ENCODE measurements at regions not wholly inside any gene's neighbourhood (a gene's known extent, or its start where the extent isn't known, plus 50 kb on each side); places are given as distances from the start of the nearest gene placed in this dataset.

GRCh38 chr11:28826807-28827206 is 718.6 kb downstream of the METTL15 start:
- Mint-ChIP-seq H3K4me3 (no peak overlapping the region), H3K36me3 (ENCODE audit: low read depth) (no peaks in the 10 kb centered on the region), H3K27ac (no peak overlapping the region), H3K27me3 (no peaks in the 10 kb centered on the region), H3K9me3 (peaks cover 14% of the 10 kb centered on the region), H3K4me1 (ENCODE audit: low read depth) (no peaks in the 10 kb centered on the region)
- TF ChIP-seq CTCF (IDR thresholded peaks at IDR 0.05) = no peak
- Histone ChIP-seq H3K4me3 (ENCODE audit: low read length) (no peak overlapping the region), H3K9me3 (ENCODE audit: control insufficient read depth in 1 of 2, insufficient read depth in 1 of 2, low read length in 2 of 2) (no peaks in the 10 kb centered on the region), H3K27ac (ENCODE audit: low read depth in 1 of 2, low read length in 2 of 2) (no peak overlapping the region), H3K27me3 (ENCODE audit: control insufficient read depth in 1 of 2, insufficient read depth in 2 of 2, low read length in 2 of 2) (no peaks in the 10 kb centered on the region), H3K4me1 (ENCODE audit: insufficient read depth, low read length) (no peaks in the 10 kb centered on the region), H3K36me3 (ENCODE audit: insufficient read depth, low read length) (no peaks in the 10 kb centered on the region)
- POLR2A ChIA-PET = no interaction called here
- CTCF ChIA-PET = no interaction called here
- intact Hi-C loops (cut with DNase I, micrococcal nuclease) = no loop called here
- DNase-seq = no peak
- ATAC-seq (ENCODE audit: poor library complexity) = no peak

DNA sequence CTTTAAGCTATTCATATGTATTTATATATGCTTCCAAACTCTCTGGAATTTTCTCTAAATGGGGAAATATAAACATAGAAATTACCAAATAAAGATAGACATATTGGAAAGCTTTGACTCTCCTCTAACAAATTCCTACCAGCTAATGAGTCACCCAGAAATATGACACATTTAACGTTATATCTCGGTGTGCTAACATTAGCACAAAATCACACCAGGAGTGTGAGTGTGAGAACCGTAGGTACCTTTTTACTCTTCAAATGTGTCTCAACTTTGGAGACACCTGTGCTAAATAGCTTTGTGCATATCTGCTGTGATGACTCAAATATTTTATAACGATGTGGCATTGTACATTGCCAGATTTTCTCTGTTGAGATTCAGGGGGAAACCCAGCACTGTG is 714.4 kb downstream of the METTL15 start:
- Mint-ChIP-seq H3K9me3 (peaks cover 14% of the 10 kb centered on the region), H3K4me1 (ENCODE audit: low read depth) (no peaks in the 10 kb centered on the region), H3K36me3 (ENCODE audit: low read depth) (no peaks in the 10 kb centered on the region), H3K27ac (no peak overlapping the region), H3K4me3 (no peak overlapping the region), H3K27me3 (no peaks in the 10 kb centered on the region)
- no peaks in the 10 kb centered on the region for H3K27me3 ChIP-seq (ENCODE audit: control insufficient read depth in 1 of 2, insufficient read depth in 2 of 2, low read length in 2 of 2)
- DNase-seq (no peak), ATAC-seq (ENCODE audit: poor library complexity) (no peak)
- H3K4me3 ChIP-seq (ENCODE audit: low read length) = no peak overlapping the region
- H3K9me3 ChIP-seq (ENCODE audit: control insufficient read depth in 1 of 2, insufficient read depth in 1 of 2, low read length in 2 of 2) = no peaks in the 10 kb centered on the region
- intact Hi-C loops (cut with DNase I, micrococcal nuclease) = no loop called here
- no peaks in the 10 kb centered on the region for H3K4me1 ChIP-seq (ENCODE audit: insufficient read depth, low read length)
- TF ChIP-seq CTCF (IDR thresholded peaks at IDR 0.05) = no peak
- no peak overlapping the region for H3K27ac ChIP-seq (ENCODE audit: low read depth in 1 of 2, low read length in 2 of 2)
- POLR2A ChIA-PET = no interaction called here
- no peaks in the 10 kb centered on the region for H3K36me3 ChIP-seq (ENCODE audit: insufficient read depth, low read length)
- CTCF ChIA-PET = no interaction called here

DNA sequence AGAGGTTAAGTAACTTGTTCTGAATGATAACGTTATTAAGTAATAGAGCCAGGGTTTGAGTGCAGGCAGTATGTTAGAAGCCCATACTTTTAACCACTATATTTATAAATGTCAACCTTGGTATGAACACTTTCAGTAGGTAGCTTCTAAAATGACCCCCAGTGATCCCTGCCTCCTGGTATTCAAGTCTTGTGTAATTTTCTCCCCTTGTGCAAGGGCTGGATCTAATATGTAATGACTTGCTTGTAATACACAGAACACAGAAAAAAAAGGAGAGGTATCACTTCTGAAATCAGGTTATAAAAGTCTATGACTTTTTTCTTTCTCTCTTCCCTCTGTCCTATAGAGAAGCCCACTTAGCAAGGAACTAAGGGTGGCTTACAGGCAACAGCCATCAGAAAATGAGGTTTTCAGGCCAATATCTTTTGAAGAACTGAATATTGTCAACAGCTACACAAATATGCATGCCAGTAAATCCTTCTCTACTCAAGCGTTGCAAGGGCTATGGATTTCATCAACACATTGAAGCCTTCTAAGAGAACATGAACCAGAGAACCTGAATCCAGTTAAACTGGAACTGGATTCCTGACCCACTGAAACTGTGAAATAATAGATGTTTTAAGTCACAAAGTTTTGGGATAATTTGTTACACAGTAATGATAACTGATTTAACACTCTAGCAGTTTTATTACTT is 712.3 kb downstream of the METTL15 start:
- no peak for TF ChIP-seq CTCF (IDR thresholded peaks at IDR 0.05)
- Mint-ChIP-seq H3K27me3 (no peaks in the 10 kb centered on the region), H3K4me3 (no peak overlapping the region), H3K9me3 (peaks cover 15% of the 10 kb centered on the region), H3K36me3 (ENCODE audit: low read depth) (no peaks in the 10 kb centered on the region), H3K27ac (no peak overlapping the region), H3K4me1 (ENCODE audit: low read depth) (no peaks in the 10 kb centered on the region)
- DNase-seq (no peak), ATAC-seq (ENCODE audit: poor library complexity) (no peak)
- no peaks in the 10 kb centered on the region for H3K36me3 ChIP-seq (ENCODE audit: insufficient read depth, low read length)
- ChIA-PET CTCF (no interaction called here), POLR2A (no interaction called here)
- H3K9me3 ChIP-seq (ENCODE audit: control insufficient read depth in 1 of 2, insufficient read depth in 1 of 2, low read length in 2 of 2) = no peaks in the 10 kb centered on the region
- no peak overlapping the region for H3K27ac ChIP-seq (ENCODE audit: low read depth in 1 of 2, low read length in 2 of 2)
- H3K4me3 ChIP-seq (ENCODE audit: low read length) = no peak overlapping the region
- intact Hi-C loops (cut with DNase I, micrococcal nuclease) = no loop called here
- H3K4me1 ChIP-seq (ENCODE audit: insufficient read depth, low read length) = no peaks in the 10 kb centered on the region
- no peaks in the 10 kb centered on the region for H3K27me3 ChIP-seq (ENCODE audit: control insufficient read depth in 1 of 2, insufficient read depth in 2 of 2, low read length in 2 of 2)

Measured in CD4-positive, alpha-beta T cell (primary cell).